ENCODE measurements at regions not wholly inside any gene's neighbourhood (a gene's known extent, or its start where the extent isn't known, plus 50 kb on each side); places are given as distances from the start of the nearest gene placed in this dataset.

GRCh38 chr5:133688391-133688790, 76.0 kb upstream of the FSTL4 start:
- no peak for TF ChIP-seq CTCF (IDR thresholded peaks at IDR 0.05)
- TF ChIP-seq POLR2AphosphoS5 (IDR thresholded peaks at IDR 0.05; ENCODE audit: low read depth, low read length), result no peak

Data from Panc1 (cell line).